PC-3 (cell line): ENCODE measurements at regions not wholly inside any gene's neighbourhood (a gene's known extent, or its start where the extent isn't known, plus 50 kb on each side); places are given as distances from the start of the nearest gene placed in this dataset.

Experiments
- EZH2 ChIP-seq: fragments of 300-600 bp; sonication (generic); IDR thresholded peaks from one replicate; pipeline ENCODE4 v1.6.1; 2017; ENCODE audit warnings: antibody characterized with exemption, mild to moderate bottlenecking, low read length; ENCODE audit not compliant: unreplicated experiment
- EZH2phosphoT487 ChIP-seq: fragments of 300-600 bp; sonication (generic); IDR thresholded peaks from 2 replicates; pipeline ENCODE4 v1.6.1; 2018; ENCODE audit warnings: mild to moderate bottlenecking, antibody characterized with exemption, low read length, borderline replicate concordance
- TF ChIP-seq, protein P1 (sequence below): fragments of 300-600 bp; sonication (generic); conservative IDR thresholded peaks from 2 replicates; pipeline ENCODE4 v1.5.1; 2017; ENCODE audit warnings: antibody characterized with exemption, low read depth, mild to moderate bottlenecking, low read length

DNA sequence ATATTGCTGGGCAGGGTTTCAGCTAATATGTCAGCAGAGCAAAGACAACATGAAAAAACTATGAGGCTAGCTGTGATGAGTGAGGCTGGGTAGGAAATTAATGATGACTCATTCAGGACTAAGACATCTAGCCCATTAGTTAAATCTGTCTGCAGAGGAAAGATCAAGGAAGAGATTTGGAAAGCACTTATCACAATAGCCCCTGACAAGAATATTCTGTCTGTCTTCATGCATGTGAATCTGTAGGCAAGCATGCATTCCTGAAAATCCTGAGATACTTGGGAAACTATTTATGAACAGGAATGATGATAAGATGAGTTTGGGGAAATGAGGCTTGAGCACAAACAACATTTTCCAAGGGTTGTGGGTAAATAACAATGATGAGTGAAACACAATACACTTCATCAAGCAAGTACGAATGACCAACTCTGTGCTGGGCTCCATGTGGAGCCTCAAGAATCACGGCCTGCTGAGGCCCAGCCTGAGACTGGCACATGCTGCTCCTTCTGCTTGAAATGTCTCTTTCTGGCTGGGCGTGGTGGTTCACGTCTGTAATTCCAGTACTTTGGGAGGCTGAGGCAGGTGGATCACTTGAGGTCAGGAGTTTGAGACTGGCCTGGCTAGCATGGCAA is 96.5 kb upstream of the ASIC2 start:
- TF ChIP-seq EZH2 (no peak), EZH2phosphoT487 (no peak)
- TF ChIP-seq, protein P1, sequence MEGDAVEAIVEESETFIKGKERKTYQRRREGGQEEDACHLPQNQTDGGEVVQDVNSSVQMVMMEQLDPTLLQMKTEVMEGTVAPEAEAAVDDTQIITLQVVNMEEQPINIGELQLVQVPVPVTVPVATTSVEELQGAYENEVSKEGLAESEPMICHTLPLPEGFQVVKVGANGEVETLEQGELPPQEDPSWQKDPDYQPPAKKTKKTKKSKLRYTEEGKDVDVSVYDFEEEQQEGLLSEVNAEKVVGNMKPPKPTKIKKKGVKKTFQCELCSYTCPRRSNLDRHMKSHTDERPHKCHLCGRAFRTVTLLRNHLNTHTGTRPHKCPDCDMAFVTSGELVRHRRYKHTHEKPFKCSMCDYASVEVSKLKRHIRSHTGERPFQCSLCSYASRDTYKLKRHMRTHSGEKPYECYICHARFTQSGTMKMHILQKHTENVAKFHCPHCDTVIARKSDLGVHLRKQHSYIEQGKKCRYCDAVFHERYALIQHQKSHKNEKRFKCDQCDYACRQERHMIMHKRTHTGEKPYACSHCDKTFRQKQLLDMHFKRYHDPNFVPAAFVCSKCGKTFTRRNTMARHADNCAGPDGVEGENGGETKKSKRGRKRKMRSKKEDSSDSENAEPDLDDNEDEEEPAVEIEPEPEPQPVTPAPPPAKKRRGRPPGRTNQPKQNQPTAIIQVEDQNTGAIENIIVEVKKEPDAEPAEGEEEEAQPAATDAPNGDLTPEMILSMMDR, result no peak
